Activated effector memory CD4-positive, alpha-beta T cell treated with anti-CD3 and anti-CD28 coated beads, Interleukin-2, amount 50 U/mL, for 16 hours (primary cell): ENCODE measurements at regions not wholly inside any gene's neighbourhood (a gene's known extent, or its start where the extent isn't known, plus 50 kb on each side); places are given as distances from the start of the nearest gene placed in this dataset.
"Not testable (repeated sequence)": the region's sequence is repeated elsewhere in the genome, so short reads cannot be mapped to it uniquely, and the experiment has no call there.

Experiments
- DNase-seq: peaks from one replicate; pipeline ENCODE4 v3.0.0-alpha.2; 2020

GRCh38 chr1:213601705-213602104, 386.1 kb upstream of the PROX1 start:
- not testable (repeated sequence) for DNase-seq

GRCh38 chr1:213602796-213603486, 384.8 kb upstream of the PROX1 start:
- no peak for DNase-seq

- DNase-seq: no peak
Measured at GRCh38 chr1:213604477-213604876, 383.3 kb upstream of the PROX1 start.

GRCh38 chr1:213605732-213606131, 382.0 kb upstream of the PROX1 start:
- DNase-seq: no peak

GRCh38 chr1:213606252-213606820, 381.4 kb upstream of the PROX1 start:
- DNase-seq: no peak

- no peak for DNase-seq
Measured at GRCh38 chr1:213613549-213613948, 374.2 kb upstream of the PROX1 start.

GRCh38 chr1:213615226-213615916, 372.4 kb upstream of the PROX1 start:
- no peak for DNase-seq

- DNase-seq: no peak
Measured at GRCh38 chr1:213617133-213617532, 370.6 kb upstream of the PROX1 start.

GRCh38 chr1:213618094-213618493, 369.7 kb upstream of the PROX1 start:
- no peak for DNase-seq

- DNase-seq: no peak
Measured at GRCh38 chr1:213619026-213619425, 368.7 kb upstream of the PROX1 start.

- DNase-seq: no peak
Measured at GRCh38 chr1:213621077-213621476, 366.7 kb upstream of the PROX1 start.

- no peak for DNase-seq
Measured at GRCh38 chr1:213622365-213623063, 365.3 kb upstream of the PROX1 start.

- no peak for DNase-seq
Measured at GRCh38 chr1:213623064-213623581, 364.6 kb upstream of the PROX1 start.

- DNase-seq: no peak
Measured at GRCh38 chr1:213623862-213624261, 363.9 kb upstream of the PROX1 start.

GRCh38 chr1:213636778-213637177, 351.0 kb upstream of the PROX1 start:
- DNase-seq: not testable (repeated sequence)

- DNase-seq: no peak
Measured at GRCh38 chr1:213641312-213641711, 346.5 kb upstream of the PROX1 start.

GRCh38 chr1:213643360-213643759, 344.4 kb upstream of the PROX1 start:
- DNase-seq: no peak

- no peak for DNase-seq
Measured at GRCh38 chr1:213647864-213648650, 339.7 kb upstream of the PROX1 start.

- no peak for DNase-seq
Measured at GRCh38 chr1:213649373-213649772, 338.4 kb upstream of the PROX1 start.

- no peak for DNase-seq
Measured at GRCh38 chr1:213650603-213651002, 337.2 kb upstream of the PROX1 start.

GRCh38 chr1:213651077-213651476, 336.7 kb upstream of the PROX1 start:
- no peak for DNase-seq

- no peak for DNase-seq
Measured at GRCh38 chr1:213652109-213652508, 335.7 kb upstream of the PROX1 start.

- DNase-seq: no peak
Measured at GRCh38 chr1:213656039-213656438, 331.7 kb upstream of the PROX1 start.
